ENCODE measurements at regions not wholly inside any gene's neighbourhood (a gene's known extent, or its start where the extent isn't known, plus 50 kb on each side); places are given as distances from the start of the nearest gene placed in this dataset.

- ChIA-PET POLR2A (no interaction called here), CTCF (no interaction called here)
- no TSS peak for BruUV-seq (replicated peaks)
- Mint-ChIP-seq H3K27ac (ENCODE audit: low read depth, unreplicated experiment) (no peak overlapping the region), H3K4me3 (ENCODE audit: unreplicated experiment) (no peak overlapping the region), H3K9me3 (ENCODE audit: unreplicated experiment) (no peaks in the 10 kb centered on the region), H3K27me3 (ENCODE audit: insufficient read depth, unreplicated experiment) (no peaks in the 10 kb centered on the region), H3K4me1 (ENCODE audit: insufficient read depth, unreplicated experiment) (no peaks in the 10 kb centered on the region), H3K36me3 (ENCODE audit: insufficient read depth, unreplicated experiment) (no peaks in the 10 kb centered on the region)
- no peak for DNase-seq (ENCODE audit: unreplicated experiment)
- no peak for TF ChIP-seq CTCF (IDR thresholded peaks at IDR 0.05; ENCODE audit: unreplicated experiment)
- intact Hi-C loops (cut with micrococcal nuclease), result no loop called here
Observed at GRCh38 chr3:89795506-89795905, 688.1 kb downstream of the EPHA3 start.

- ChIA-PET POLR2A (no interaction called here), CTCF (no interaction called here)
- no peak for DNase-seq (ENCODE audit: unreplicated experiment)
- Mint-ChIP-seq H3K36me3 (ENCODE audit: insufficient read depth, unreplicated experiment) (no peaks in the 10 kb centered on the region), H3K27ac (ENCODE audit: low read depth, unreplicated experiment) (no peak overlapping the region), H3K27me3 (ENCODE audit: insufficient read depth, unreplicated experiment) (no peaks in the 10 kb centered on the region), H3K4me1 (ENCODE audit: insufficient read depth, unreplicated experiment) (no peaks in the 10 kb centered on the region), H3K9me3 (ENCODE audit: unreplicated experiment) (no peaks in the 10 kb centered on the region), H3K4me3 (ENCODE audit: unreplicated experiment) (no peak overlapping the region)
- no TSS peak for BruUV-seq (replicated peaks)
- intact Hi-C loops (cut with micrococcal nuclease), result no loop called here
- no peak for TF ChIP-seq CTCF (IDR thresholded peaks at IDR 0.05; ENCODE audit: unreplicated experiment)
Observed at GRCh38 chr3:89802881-89803280, 695.5 kb downstream of the EPHA3 start.

- Mint-ChIP-seq H3K36me3 (ENCODE audit: insufficient read depth, unreplicated experiment) (no peaks in the 10 kb centered on the region), H3K4me3 (ENCODE audit: unreplicated experiment) (no peak overlapping the region), H3K4me1 (ENCODE audit: insufficient read depth, unreplicated experiment) (no peaks in the 10 kb centered on the region), H3K27ac (ENCODE audit: low read depth, unreplicated experiment) (no peak overlapping the region), H3K27me3 (ENCODE audit: insufficient read depth, unreplicated experiment) (no peaks in the 10 kb centered on the region), H3K9me3 (ENCODE audit: unreplicated experiment) (no peaks in the 10 kb centered on the region)
- POLR2A ChIA-PET, result no interaction called here
- DNase-seq (ENCODE audit: unreplicated experiment), result no peak
- no TSS peak for BruUV-seq (replicated peaks)
- intact Hi-C loops (cut with micrococcal nuclease), result no loop called here
- TF ChIP-seq CTCF (IDR thresholded peaks at IDR 0.05; ENCODE audit: unreplicated experiment), result no peak
- CTCF ChIA-PET, result no interaction called here
Observed at GRCh38 chr3:89803711-89804110, 696.3 kb downstream of the EPHA3 start.

- no peak for TF ChIP-seq CTCF (IDR thresholded peaks at IDR 0.05; ENCODE audit: unreplicated experiment)
- no peaks in the 10 kb centered on the region for H3K4me1 Mint-ChIP-seq (ENCODE audit: insufficient read depth, unreplicated experiment)
- H3K9me3 Mint-ChIP-seq (ENCODE audit: unreplicated experiment), result no peaks in the 10 kb centered on the region
- ChIA-PET POLR2A (no interaction called here), CTCF (no interaction called here)
- no peak overlapping the region for H3K27ac Mint-ChIP-seq (ENCODE audit: low read depth, unreplicated experiment)
- no TSS peak for BruUV-seq (replicated peaks)
- no peak overlapping the region for H3K4me3 Mint-ChIP-seq (ENCODE audit: unreplicated experiment)
- H3K36me3 Mint-ChIP-seq (ENCODE audit: insufficient read depth, unreplicated experiment), result no peaks in the 10 kb centered on the region
- intact Hi-C loops (cut with micrococcal nuclease), result no loop called here
- H3K27me3 Mint-ChIP-seq (ENCODE audit: insufficient read depth, unreplicated experiment), result no peaks in the 10 kb centered on the region
- no peak for DNase-seq (ENCODE audit: unreplicated experiment)
Observed at GRCh38 chr3:89806166-89806565, 698.7 kb downstream of the EPHA3 start.
